ENCODE measurements at regions not wholly inside any gene's neighbourhood (a gene's known extent, or its start where the extent isn't known, plus 50 kb on each side); places are given as distances from the start of the nearest gene placed in this dataset.

DNA sequence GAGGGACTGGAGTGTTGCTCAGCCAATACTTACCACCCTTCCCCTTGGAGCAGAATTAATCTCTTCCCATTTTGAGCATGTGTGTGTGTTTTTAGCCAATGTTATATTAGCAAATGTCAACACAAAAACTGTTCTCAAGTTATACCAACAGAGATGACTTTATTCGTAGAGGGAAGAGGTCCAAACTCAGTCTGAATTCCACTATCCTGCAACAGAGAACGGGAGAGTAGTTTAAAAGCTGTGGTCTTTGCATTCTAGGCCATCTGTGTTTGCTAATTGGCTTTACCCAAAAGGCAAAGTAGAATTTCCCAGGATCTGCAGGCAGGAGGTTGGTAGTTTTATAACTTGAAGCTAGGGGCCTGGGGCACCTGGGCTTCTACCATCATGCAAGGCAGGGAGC, 847.9 kb upstream of the TMEM132C start:
- Histone ChIP-seq H2BK20ac (ENCODE audit: low read depth, low read length, poor library complexity, severe bottlenecking) (no peak overlapping the region), H3K18ac (ENCODE audit: insufficient read length, low read depth, low read length) (no peak overlapping the region), H3K9me3 (ENCODE audit: control insufficient read depth, low read depth, low read length) (no peaks in the 10 kb centered on the region), H2AK5ac (ENCODE audit: insufficient read length, low read length) (no peak overlapping the region), H2BK5ac (ENCODE audit: insufficient read length, low read length) (no peak overlapping the region), H4K8ac (replicated peaks; ENCODE audit: insufficient read length, low read depth, low read length) (no peak overlapping the region), H3K27ac (ENCODE audit: insufficient read length, low read depth, low read length) (no peak overlapping the region), H2BK120ac (ENCODE audit: low read depth, low read length, poor library complexity, severe bottlenecking) (no peak overlapping the region), H4K5ac (ENCODE audit: insufficient read length, low read depth, low read length) (no peak overlapping the region), H3K79me1 (ENCODE audit: insufficient read depth, low read depth, low read length, poor library complexity, severe bottlenecking) (no peaks in the 10 kb centered on the region), H2AFZ (ENCODE audit: low read length) (no peak overlapping the region), H3K4ac (ENCODE audit: low read depth, low read length) (no peak overlapping the region), H3K4me1 (ENCODE audit: insufficient read depth, low read length) (peaks cover 3% of the 10 kb centered on the region; the same call in 1 of the 2 replicates), H3K4me2 (ENCODE audit: insufficient read depth, insufficient read length, low read length) (no peak overlapping the region), H3K23me2 (ENCODE audit: insufficient read length, low read depth, low read length, poor library complexity, severe bottlenecking) (no peaks in the 10 kb centered on the region), H3K79me2 (ENCODE audit: insufficient read depth, low read length) (no peaks in the 10 kb centered on the region), H3K23ac (ENCODE audit: insufficient read length, low read depth, low read length) (no peak overlapping the region), H4K91ac (ENCODE audit: insufficient read length, low read depth, low read length) (no peak overlapping the region), H3K9ac (ENCODE audit: extremely low read depth, insufficient read length, low read length) (no peak overlapping the region), H4K20me1 (ENCODE audit: control insufficient read depth, insufficient read depth, insufficient read length) (no peaks in the 10 kb centered on the region), H3K56ac (ENCODE audit: insufficient read length, low read depth, low read length) (no peak overlapping the region), H3K27me3 (ENCODE audit: insufficient read depth, low read length) (no peaks in the 10 kb centered on the region), H2BK12ac (ENCODE audit: insufficient read length, low read depth, low read length) (no peak overlapping the region), H3K14ac (ENCODE audit: insufficient read depth, low read length) (no peak overlapping the region), H3T11ph (ENCODE audit: low read length) (no peak overlapping the region), H2BK15ac (ENCODE audit: low read depth, low read length) (no peak overlapping the region)
- Mint-ChIP-seq H3K4me3 (no peak overlapping the region), H3K27me3 (ENCODE audit: low read depth) (peaks cover 2% of the 10 kb centered on the region), H3K27ac (no peak overlapping the region), H3K36me3 (ENCODE audit: insufficient read depth in 1 of 3, low read depth in 3 of 3) (peaks cover 4 to 8% (median 4%) of the 10 kb centered on the region in 3 experiments; a peak in 4 of 7 replicates), H3K4me1 (peaks cover 17 to 20% of the 10 kb centered on the region in 2 experiments), H3K9me3 (peaks cover 12 to 15% of the 10 kb centered on the region in 2 experiments)
- no CpG with 5 or more reads among the region's 2 CpGs for WGBS (ENCODE audit: extremely low coverage, insufficient read length, low lambda C conversion rate)
- no peak for DNase-seq
- no peak for TF ChIP-seq CTCF (conservative IDR thresholded peaks at IDR 0.05)

All from H9 (cell line).